ENCODE measurements at regions not wholly inside any gene's neighbourhood (a gene's known extent, or its start where the extent isn't known, plus 50 kb on each side); places are given as distances from the start of the nearest gene placed in this dataset.

DNA sequence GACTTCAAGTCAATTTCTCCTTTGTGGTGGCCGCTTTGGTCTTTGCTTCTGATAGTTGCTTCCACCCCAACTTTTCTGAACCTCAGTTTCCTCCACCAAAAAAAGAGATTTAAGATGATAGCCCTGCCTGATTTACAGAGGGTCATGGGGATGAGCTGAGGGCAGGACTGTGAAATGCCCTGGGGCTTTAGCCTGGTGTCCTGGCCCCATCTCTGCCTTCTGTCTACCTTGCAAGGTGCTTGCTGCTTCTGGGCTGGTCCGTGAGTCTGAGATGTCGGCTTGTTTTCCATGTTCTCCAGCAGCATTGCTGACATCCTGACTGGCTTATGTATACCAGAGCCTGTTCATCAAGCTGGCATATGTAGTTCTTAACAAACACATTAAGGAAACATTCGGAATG is 191.9 kb upstream of the MPHOSPH6 start:
- no peak for TF ChIP-seq HDAC3 (IDR thresholded peaks at IDR 0.05; ENCODE audit: borderline replicate concordance, partially characterized antibody)
- no peak for TF ChIP-seq E4F1 (CRISPR knock-in tag; IDR thresholded peaks at IDR 0.05; ENCODE audit: borderline replicate concordance)
- no peak for TF ChIP-seq C11orf30 (IDR thresholded peaks at IDR 0.05; ENCODE audit: low read depth)
- TF ChIP-seq ZNF707 (CRISPR knock-in tag; conservative IDR thresholded peaks at IDR 0.05), result no peak
- TF ChIP-seq, protein P1, sequence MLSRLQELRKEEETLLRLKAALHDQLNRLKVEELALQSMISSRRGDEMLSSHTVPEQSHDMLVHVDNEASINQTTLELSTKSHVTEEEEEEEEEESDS (CRISPR knock-in tag; IDR thresholded peaks at IDR 0.05), result no peak
- TF ChIP-seq TAF7 (tag; IDR thresholded peaks at IDR 0.05), result no peak
- TF ChIP-seq COPS2 (conservative IDR thresholded peaks at IDR 0.05), result no peak
- TF ChIP-seq NCOA6 (IDR thresholded peaks at IDR 0.05), result no peak
- TF ChIP-seq, protein P2, sequence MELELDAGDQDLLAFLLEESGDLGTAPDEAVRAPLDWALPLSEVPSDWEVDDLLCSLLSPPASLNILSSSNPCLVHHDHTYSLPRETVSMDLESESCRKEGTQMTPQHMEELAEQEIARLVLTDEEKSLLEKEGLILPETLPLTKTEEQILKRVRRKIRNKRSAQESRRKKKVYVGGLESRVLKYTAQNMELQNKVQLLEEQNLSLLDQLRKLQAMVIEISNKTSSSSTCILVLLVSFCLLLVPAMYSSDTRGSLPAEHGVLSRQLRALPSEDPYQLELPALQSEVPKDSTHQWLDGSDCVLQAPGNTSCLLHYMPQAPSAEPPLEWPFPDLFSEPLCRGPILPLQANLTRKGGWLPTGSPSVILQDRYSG (tag; conservative IDR thresholded peaks at IDR 0.05; ENCODE audit: low read depth), result no peak
- no peak for TF ChIP-seq ZBTB1 (CRISPR knock-in tag; IDR thresholded peaks at IDR 0.05; ENCODE audit: borderline replicate concordance, low read depth)
- TF ChIP-seq ZNF140 (CRISPR knock-in tag; IDR thresholded peaks at IDR 0.05), result no peak
- no peak for TF ChIP-seq CCAR2 (IDR thresholded peaks at IDR 0.05; ENCODE audit: low read depth, low read length)
- TF ChIP-seq ZSCAN32 (CRISPR knock-in tag; IDR thresholded peaks at IDR 0.05), result no peak
- no peak for TF ChIP-seq POLR2A (conservative IDR thresholded peaks at IDR 0.05)
- TF ChIP-seq CBX1 (IDR thresholded peaks at IDR 0.05; ENCODE audit: low read depth), result no peak
- TF ChIP-seq RNF2 (IDR thresholded peaks at IDR 0.05), result no peak
- TF ChIP-seq, protein P3, sequence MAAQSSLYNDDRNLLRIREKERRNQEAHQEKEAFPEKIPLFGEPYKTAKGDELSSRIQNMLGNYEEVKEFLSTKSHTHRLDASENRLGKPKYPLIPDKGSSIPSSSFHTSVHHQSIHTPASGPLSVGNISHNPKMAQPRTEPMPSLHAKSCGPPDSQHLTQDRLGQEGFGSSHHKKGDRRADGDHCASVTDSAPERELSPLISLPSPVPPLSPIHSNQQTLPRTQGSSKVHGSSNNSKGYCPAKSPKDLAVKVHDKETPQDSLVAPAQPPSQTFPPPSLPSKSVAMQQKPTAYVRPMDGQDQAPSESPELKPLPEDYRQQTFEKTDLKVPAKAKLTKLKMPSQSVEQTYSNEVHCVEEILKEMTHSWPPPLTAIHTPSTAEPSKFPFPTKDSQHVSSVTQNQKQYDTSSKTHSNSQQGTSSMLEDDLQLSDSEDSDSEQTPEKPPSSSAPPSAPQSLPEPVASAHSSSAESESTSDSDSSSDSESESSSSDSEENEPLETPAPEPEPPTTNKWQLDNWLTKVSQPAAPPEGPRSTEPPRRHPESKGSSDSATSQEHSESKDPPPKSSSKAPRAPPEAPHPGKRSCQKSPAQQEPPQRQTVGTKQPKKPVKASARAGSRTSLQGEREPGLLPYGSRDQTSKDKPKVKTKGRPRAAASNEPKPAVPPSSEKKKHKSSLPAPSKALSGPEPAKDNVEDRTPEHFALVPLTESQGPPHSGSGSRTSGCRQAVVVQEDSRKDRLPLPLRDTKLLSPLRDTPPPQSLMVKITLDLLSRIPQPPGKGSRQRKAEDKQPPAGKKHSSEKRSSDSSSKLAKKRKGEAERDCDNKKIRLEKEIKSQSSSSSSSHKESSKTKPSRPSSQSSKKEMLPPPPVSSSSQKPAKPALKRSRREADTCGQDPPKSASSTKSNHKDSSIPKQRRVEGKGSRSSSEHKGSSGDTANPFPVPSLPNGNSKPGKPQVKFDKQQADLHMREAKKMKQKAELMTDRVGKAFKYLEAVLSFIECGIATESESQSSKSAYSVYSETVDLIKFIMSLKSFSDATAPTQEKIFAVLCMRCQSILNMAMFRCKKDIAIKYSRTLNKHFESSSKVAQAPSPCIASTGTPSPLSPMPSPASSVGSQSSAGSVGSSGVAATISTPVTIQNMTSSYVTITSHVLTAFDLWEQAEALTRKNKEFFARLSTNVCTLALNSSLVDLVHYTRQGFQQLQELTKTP (IDR thresholded peaks at IDR 0.05; ENCODE audit: low read depth in 1 of 2, partially characterized antibody in 2 of 2), result no peak
- TF ChIP-seq HLTF (IDR thresholded peaks at IDR 0.05), result no peak
- no peak for TF ChIP-seq ZC3H8 (IDR thresholded peaks at IDR 0.05)
- TF ChIP-seq CSDE1 (IDR thresholded peaks at IDR 0.05), result no peak
- no peaks in the 10 kb centered on the region for H3K79me2 ChIP-seq (ENCODE audit: control insufficient read depth, insufficient read depth, low read length)
- 3% methylated on average over 4 of the region's 4 CpGs for WGBS (ENCODE audit: insufficient coverage, low coverage, missing lambda C conversion rate)
- no peak overlapping the region for H3K4me3 ChIP-seq
- BruUV-seq (replicated peaks), result no TSS peak
- ChIA-PET POLR2A (no interaction called here), CTCF (ENCODE audit: low intra/inter-chr PET ratio) (no interaction called here)
- no peak for ATAC-seq
- no peaks in the 10 kb centered on the region for H3K4me1 ChIP-seq (replicated peaks in 1 of 2; ENCODE audit: control insufficient read depth in 2 of 2, insufficient read depth in 2 of 2, low read length in 2 of 2)
- H3K9ac ChIP-seq (ENCODE audit: insufficient read depth in 1 of 2, low read depth in 2 of 2, low read length in 2 of 2), result no peak overlapping the region
- DNase-seq (ENCODE audit: extremely low read depth in 1 of 4, low spot score in 3 of 4), result no peak
- no peak for FAIRE-seq
- no peaks in the 10 kb centered on the region for H3K9me1 ChIP-seq (ENCODE audit: control insufficient read depth, insufficient read depth, low read length)
- intact Hi-C loops (cut with micrococcal nuclease) (no loop called here), in situ Hi-C loops (cut with MboI) (no loop called here)
- H3K9me3 ChIP-seq (replicated peaks; ENCODE audit: control insufficient read depth, insufficient read depth, low read depth, low read length), result no peaks in the 10 kb centered on the region
- H2AFZ ChIP-seq (ENCODE audit: low read depth, low read length), result no peak overlapping the region
- H3K4me2 ChIP-seq (ENCODE audit: insufficient read depth, low read length), result no peak overlapping the region
- no peaks in the 10 kb centered on the region for H4K20me1 ChIP-seq (replicated peaks; ENCODE audit: control insufficient read depth, insufficient read depth, low read length)
- no peak overlapping the region for H3K27ac ChIP-seq (ENCODE audit: extremely low read depth, low read depth, low read length)
- H3K27me3 ChIP-seq (ENCODE audit: control insufficient read depth in 2 of 2, insufficient read depth in 2 of 2, low read length in 2 of 2), result no peaks in the 10 kb centered on the region
- H3K36me3 ChIP-seq (ENCODE audit: control insufficient read depth, insufficient read depth, low read length), result no peaks in the 10 kb centered on the region

Data from K562 (cell line).